ENCODE measurements at regions not wholly inside any gene's neighbourhood (a gene's known extent, or its start where the extent isn't known, plus 50 kb on each side); places are given as distances from the start of the nearest gene placed in this dataset.

DNA sequence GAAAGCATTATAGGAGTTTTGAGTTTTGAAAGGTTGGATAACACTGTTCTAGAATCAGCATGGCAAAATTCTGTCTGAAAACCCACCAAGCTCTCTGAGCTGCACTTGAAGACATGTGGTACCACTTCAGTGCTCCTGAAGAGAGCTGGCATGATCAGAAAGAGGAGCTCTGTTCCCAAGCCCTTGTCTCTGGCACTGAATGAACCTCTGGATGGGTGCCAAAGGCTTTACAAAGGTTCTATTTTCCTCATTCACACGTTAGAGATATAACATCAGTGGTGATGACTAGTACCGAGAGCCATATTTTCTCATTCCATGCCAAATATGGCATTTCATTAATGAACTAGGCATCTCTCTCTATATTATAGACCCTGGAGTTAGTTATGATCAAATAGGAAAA lies 301.8 kb upstream of the ID4 start:
- Histone ChIP-seq H3K4me3 (replicated peaks in 1 of 3; ENCODE audit: low read depth in 2 of 3, low read length in 3 of 3) (no peak overlapping the region), H3K4me2 (replicated peaks; ENCODE audit: extremely low read depth, low read length, poor library complexity, severe bottlenecking) (no peak overlapping the region), H3K9me3 (replicated peaks in 1 of 2; ENCODE audit: control insufficient read depth in 1 of 2, insufficient read depth in 1 of 2, low read length in 2 of 2) (peaks cover 3 to 15% of the 10 kb centered on the region in 2 donors), H3K27ac (ENCODE audit: low read depth in 1 of 2, low read length in 2 of 2) (no peak overlapping the region), H3K9ac (ENCODE audit: insufficient read depth, low read length, poor library complexity, severe bottlenecking) (no peak overlapping the region), H2AFZ (ENCODE audit: insufficient read depth, low read depth, low read length, poor library complexity, severe bottlenecking) (no peak overlapping the region), H3K79me2 (ENCODE audit: insufficient read depth, low read length) (no peaks in the 10 kb centered on the region), H3K4me1 (ENCODE audit: control insufficient read depth in 1 of 2, insufficient read depth in 2 of 2, low read length in 2 of 2) (no peaks in the 10 kb centered on the region), H3K36me3 (replicated peaks in 1 of 2; ENCODE audit: control insufficient read depth in 1 of 2, insufficient read depth in 2 of 2, low read length in 2 of 2) (no peaks in the 10 kb centered on the region), H3K27me3 (ENCODE audit: control insufficient read depth in 2 of 2, insufficient read depth in 2 of 2, low read length in 2 of 2) (no peaks in the 10 kb centered on the region), H4K20me1 (ENCODE audit: insufficient read depth, low read length) (no peaks in the 10 kb centered on the region)
- H3K4me1 Mint-ChIP-seq, result no peaks in the 10 kb centered on the region
- TF ChIP-seq, protein P1, sequence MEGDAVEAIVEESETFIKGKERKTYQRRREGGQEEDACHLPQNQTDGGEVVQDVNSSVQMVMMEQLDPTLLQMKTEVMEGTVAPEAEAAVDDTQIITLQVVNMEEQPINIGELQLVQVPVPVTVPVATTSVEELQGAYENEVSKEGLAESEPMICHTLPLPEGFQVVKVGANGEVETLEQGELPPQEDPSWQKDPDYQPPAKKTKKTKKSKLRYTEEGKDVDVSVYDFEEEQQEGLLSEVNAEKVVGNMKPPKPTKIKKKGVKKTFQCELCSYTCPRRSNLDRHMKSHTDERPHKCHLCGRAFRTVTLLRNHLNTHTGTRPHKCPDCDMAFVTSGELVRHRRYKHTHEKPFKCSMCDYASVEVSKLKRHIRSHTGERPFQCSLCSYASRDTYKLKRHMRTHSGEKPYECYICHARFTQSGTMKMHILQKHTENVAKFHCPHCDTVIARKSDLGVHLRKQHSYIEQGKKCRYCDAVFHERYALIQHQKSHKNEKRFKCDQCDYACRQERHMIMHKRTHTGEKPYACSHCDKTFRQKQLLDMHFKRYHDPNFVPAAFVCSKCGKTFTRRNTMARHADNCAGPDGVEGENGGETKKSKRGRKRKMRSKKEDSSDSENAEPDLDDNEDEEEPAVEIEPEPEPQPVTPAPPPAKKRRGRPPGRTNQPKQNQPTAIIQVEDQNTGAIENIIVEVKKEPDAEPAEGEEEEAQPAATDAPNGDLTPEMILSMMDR (IDR thresholded peaks at IDR 0.05), result no peak
- H3K4me3 Mint-ChIP-seq, result no peak overlapping the region
- H3K9me3 Mint-ChIP-seq, result peaks cover 5 to 18% (median 9%) of the 10 kb centered on the region in 7 donors
- WGBS (ENCODE audit: insufficient coverage), result no CpG with 5 or more reads among the region's 2 CpGs
- H3K36me3 Mint-ChIP-seq, result no peaks in the 10 kb centered on the region
- no peak for DNase-seq
- intact Hi-C loops (cut with micrococcal nuclease), result no loop called here
- H3K27me3 Mint-ChIP-seq (ENCODE audit: low read depth in 3 of 3), result peaks cover 0 to 2% (median 0%) of the 10 kb centered on the region in 3 donors
- no peak overlapping the region for H3K27ac Mint-ChIP-seq

DNA sequence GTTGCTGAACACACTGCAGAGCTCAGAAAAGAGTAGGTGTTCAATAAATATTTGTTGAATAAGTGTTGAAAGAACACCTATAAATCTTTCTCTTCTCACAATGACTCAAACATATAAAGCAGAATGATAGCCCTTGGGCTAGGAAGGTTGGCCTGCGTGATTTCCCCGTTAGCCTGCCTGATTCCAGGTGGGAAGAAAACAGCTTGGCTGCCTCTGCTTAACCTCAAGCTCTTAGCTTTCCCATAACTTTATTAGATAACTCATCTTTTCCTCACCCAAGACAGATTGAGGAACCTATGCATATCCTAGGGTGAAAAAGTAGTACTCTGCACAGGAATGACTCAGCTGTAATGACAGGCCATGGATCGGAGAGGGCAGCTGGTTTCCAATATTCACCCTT lies 300.3 kb upstream of the ID4 start:
- Mint-ChIP-seq H3K4me3 (no peak overlapping the region), H3K27ac (no peak overlapping the region), H3K4me1 (no peaks in the 10 kb centered on the region), H3K27me3 (ENCODE audit: low read depth in 3 of 3) (peaks cover 0 to 2% (median 0%) of the 10 kb centered on the region in 3 donors), H3K9me3 (peaks cover 8 to 21% (median 14%) of the 10 kb centered on the region in 7 donors), H3K36me3 (no peaks in the 10 kb centered on the region)
- TF ChIP-seq, protein P1 (IDR thresholded peaks at IDR 0.05), result no peak
- no peaks in the 10 kb centered on the region for H4K20me1 ChIP-seq (ENCODE audit: insufficient read depth, low read length)
- H3K4me2 ChIP-seq (replicated peaks; ENCODE audit: extremely low read depth, low read length, poor library complexity, severe bottlenecking), result no peak overlapping the region
- H3K79me2 ChIP-seq (ENCODE audit: insufficient read depth, low read length), result no peaks in the 10 kb centered on the region
- no peaks in the 10 kb centered on the region for H3K27me3 ChIP-seq (ENCODE audit: control insufficient read depth in 2 of 2, insufficient read depth in 2 of 2, low read length in 2 of 2)
- intact Hi-C loops (cut with micrococcal nuclease), result no loop called here
- no peaks in the 10 kb centered on the region for H3K4me1 ChIP-seq (ENCODE audit: control insufficient read depth in 1 of 2, insufficient read depth in 2 of 2, low read length in 2 of 2)
- H3K9ac ChIP-seq (ENCODE audit: insufficient read depth, low read length, poor library complexity, severe bottlenecking), result no peak overlapping the region
- no peak overlapping the region for H3K27ac ChIP-seq (ENCODE audit: low read depth in 1 of 2, low read length in 2 of 2)
- DNase-seq, result no peak
- no peak overlapping the region for H2AFZ ChIP-seq (ENCODE audit: insufficient read depth, low read depth, low read length, poor library complexity, severe bottlenecking)
- H3K36me3 ChIP-seq (replicated peaks in 1 of 2; ENCODE audit: control insufficient read depth in 1 of 2, insufficient read depth in 2 of 2, low read length in 2 of 2), result no peaks in the 10 kb centered on the region
- no peak overlapping the region for H3K4me3 ChIP-seq (replicated peaks in 1 of 3; ENCODE audit: low read depth in 2 of 3, low read length in 3 of 3)
- H3K9me3 ChIP-seq (replicated peaks in 1 of 2; ENCODE audit: control insufficient read depth in 1 of 2, insufficient read depth in 1 of 2, low read length in 2 of 2), result peaks cover 3 to 18% of the 10 kb centered on the region in 2 donors
- 71% methylated on average over 1 of the region's 3 CpGs for WGBS (ENCODE audit: insufficient coverage)

Data from CD14-positive monocyte (primary cell).